GM23338 (cell line): ENCODE measurements at regions not wholly inside any gene's neighbourhood (a gene's known extent, or its start where the extent isn't known, plus 50 kb on each side); places are given as distances from the start of the nearest gene placed in this dataset.

Source experiments
- ATAC-seq: fragments of 200-7000 bp; cut with Tn5 transposase; 3 replicates; pipeline ENCODE4 v1.9.1; 2020
- DNase-seq: peaks from one replicate; pipeline ENCODE4 v3.0.0-alpha.2; 2015; ENCODE audit warnings: low spot score
- H2AFZ ChIP-seq: fragments of 200-600 bp; sonication (generic); 2 replicates; pipeline ENCODE4 v1.8.0; 2016; ENCODE audit warnings: antibody characterized with exemption, mild to moderate bottlenecking, moderate library complexity
- H3F3A ChIP-seq: fragments of 200-600 bp; sonication (generic); replicated peaks from 2 replicates; pipeline ENCODE4 v1.8.0; 2017; ENCODE audit warnings: antibody characterized with exemption, mixed run types, low read depth
- H3K27ac ChIP-seq: fragments of 200-600 bp; sonication (generic); 2 replicates; pipeline ENCODE4 v1.6.1; 2016; ENCODE audit warnings: low read depth
- H3K27me3 ChIP-seq: fragments of 200-600 bp; sonication (generic); 2 replicates; pipeline ENCODE4 v1.8.0; 2016; ENCODE audit warnings: mild to moderate bottlenecking, mixed run types, moderate library complexity; ENCODE audit not compliant: insufficient read depth
- H3K36me3 ChIP-seq: fragments of 200-600 bp; sonication (generic); 2 replicates; pipeline ENCODE4 v1.8.0; 2016; ENCODE audit warnings: mild to moderate bottlenecking; ENCODE audit not compliant: insufficient read depth
- H3K4me1 ChIP-seq: fragments of 200-600 bp; sonication (generic); 2 replicates; pipeline ENCODE4 v1.8.0; 2016; ENCODE audit warnings: mild to moderate bottlenecking, moderate library complexity; ENCODE audit not compliant: insufficient read depth
- H3K4me2 ChIP-seq: fragments of 200-600 bp; sonication (generic); 2 replicates; pipeline ENCODE4 v1.7.1; 2017; ENCODE audit warnings: mixed run types
- H3K4me3 ChIP-seq: fragments of 200-600 bp; sonication (generic); 2 replicates; pipeline ENCODE4 v1.6.1; 2016; ENCODE audit warnings: mixed run types
- H3K79me2 ChIP-seq: fragments of 200-600 bp; sonication (generic); replicated peaks from 2 replicates; pipeline ENCODE4 v1.8.0; 2017; ENCODE audit warnings: mild to moderate bottlenecking; ENCODE audit not compliant: insufficient read depth
- H3K9me2 ChIP-seq: fragments of 200-600 bp; sonication (generic); 2 replicates; pipeline ENCODE4 v1.8.0; 2017; ENCODE audit not compliant: insufficient read depth
- H4K20me1 ChIP-seq: fragments of 200-600 bp; sonication (generic); replicated peaks from 2 replicates; pipeline ENCODE4 v1.8.0; 2017; ENCODE audit warnings: mild to moderate bottlenecking; ENCODE audit not compliant: insufficient read depth
- H3K27ac Mint-ChIP-seq: 2 replicates; pipeline ENCODE4 v1.8.0; 2020; ENCODE audit warnings: inconsistent platforms, mild to moderate bottlenecking, moderate library complexity, mixed read lengths
- H3K27me3 Mint-ChIP-seq: 3 replicates; pipeline ENCODE4 v1.8.0; 2022; ENCODE audit warnings: low read depth, mild to moderate bottlenecking, moderate library complexity, mixed read lengths, inconsistent platforms; ENCODE audit not compliant: insufficient read depth, poor library complexity
- H3K36me3 Mint-ChIP-seq: 3 replicates; pipeline ENCODE4 v1.8.0; 2021; ENCODE audit warnings: low read depth, mild to moderate bottlenecking, inconsistent platforms, moderate library complexity, mixed read lengths
- H3K4me1 Mint-ChIP-seq: 3 replicates; pipeline ENCODE4 v1.8.0; 2020; ENCODE audit warnings: mild to moderate bottlenecking, inconsistent platforms, mixed read lengths
- H3K4me3 Mint-ChIP-seq: 3 replicates; pipeline ENCODE4 v1.8.0; 2021; ENCODE audit warnings: moderate library complexity, mild to moderate bottlenecking, inconsistent platforms, mixed read lengths
- H3K9me3 Mint-ChIP-seq: 3 replicates; pipeline ENCODE4 v1.8.0; 2020; ENCODE audit warnings: moderate library complexity, mild to moderate bottlenecking, inconsistent platforms, mixed read lengths
- CREB1 ChIP-seq: fragments of 250-450 bp; sonication (Bioruptor Pico); IDR thresholded peaks from 2 replicates; pipeline ENCODE4 v1.5.0; 2020; ENCODE audit warnings: low read depth, mild to moderate bottlenecking, moderate library complexity
- EZH2 ChIP-seq: fragments of 200-600 bp; sonication (generic); IDR thresholded peaks from one replicate; pipeline ENCODE4 v1.8.0; 2017; ENCODE audit warnings: antibody characterized with exemption, mild to moderate bottlenecking, low read depth; ENCODE audit not compliant: unreplicated experiment
- EZH2phosphoT487 ChIP-seq: fragments of 200-600 bp; sonication (generic); IDR thresholded peaks from one replicate; pipeline ENCODE4 v1.8.1; 2018; ENCODE audit warnings: antibody characterized with exemption; ENCODE audit not compliant: unreplicated experiment
- NANOG ChIP-seq: IDR thresholded peaks from 2 replicates; pipeline ENCODE4 v1.6.1; 2016; ENCODE audit warnings: antibody characterized with exemption, borderline replicate concordance
- POLR2AphosphoS5 ChIP-seq: IDR thresholded peaks from 2 replicates; pipeline ENCODE4 v1.6.1; 2016; ENCODE audit warnings: antibody characterized with exemption, low read depth
- STAT1 ChIP-seq: IDR thresholded peaks from one replicate; pipeline ENCODE4 v1.6.1; 2016; ENCODE audit warnings: antibody characterized with exemption; ENCODE audit not compliant: unreplicated experiment
- ZNF114 ChIP-seq: fragments of 250-450 bp; sonication (Bioruptor Pico); IDR thresholded peaks from 2 replicates; pipeline ENCODE4 v1.5.0; 2020; ENCODE audit warnings: mild to moderate bottlenecking, moderate library complexity
- ZNF331 ChIP-seq: fragments of 250-450 bp; sonication (Bioruptor Pico); IDR thresholded peaks from 2 replicates; pipeline ENCODE4 v1.5.0; 2020; ENCODE audit warnings: low read depth, mild to moderate bottlenecking, moderate library complexity
- ZNF462 ChIP-seq: fragments of 250-450 bp; sonication (Bioruptor Pico); IDR thresholded peaks from 2 replicates; pipeline ENCODE4 v1.5.0; 2020; ENCODE audit warnings: mild to moderate bottlenecking, moderate library complexity
- TF ChIP-seq, protein P1 (sequence below): IDR thresholded peaks from one replicate; pipeline ENCODE4 v1.6.1; 2018; ENCODE audit warnings: antibody characterized with exemption; ENCODE audit not compliant: unreplicated experiment
- TF ChIP-seq, protein P2 (sequence below), 2 experiments: fragments of 200-600 bp in 1 of 2; sonication (generic) in 1 of 2; conservative IDR thresholded peaks; 2 replicates each; pipeline versions ENCODE4 v1.5.1 to v1.6.1; 2016 to 2017; ENCODE audit warnings: antibody characterized with exemption in 2 of 2, low read depth in 2 of 2, mild to moderate bottlenecking in 2 of 2, moderate library complexity in 1 of 2
- TF ChIP-seq, protein P3 (sequence below): IDR thresholded peaks from 2 replicates; pipeline ENCODE4 v1.6.1; 2016; ENCODE audit warnings: antibody characterized with exemption

GRCh38 chr18:51617167-51617566, 419.7 kb upstream of the MEX3C start:
- H3K27me3 Mint-ChIP-seq = peaks cover 3% of the 10 kb centered on the region
- no peaks in the 10 kb centered on the region for H3F3A ChIP-seq
- no peaks in the 10 kb centered on the region for H3K36me3 Mint-ChIP-seq
- H3K79me2 ChIP-seq = no peaks in the 10 kb centered on the region
- no peaks in the 10 kb centered on the region for H3K9me2 ChIP-seq
- no peaks in the 10 kb centered on the region for H4K20me1 ChIP-seq
- no peak overlapping the region for H2AFZ ChIP-seq
- no peak overlapping the region for H3K27ac ChIP-seq
- peaks cover 15% of the 10 kb centered on the region for H3K4me1 Mint-ChIP-seq
- TF ChIP-seq EZH2phosphoT487 (no peak), POLR2AphosphoS5 (no peak), ZNF114 (no peak), CREB1 (CRISPR knock-in tag) (no peak), ZNF462 (CRISPR knock-in tag) (no peak), EZH2 (no peak), STAT1 (no peak), NANOG (no peak), ZNF331 (CRISPR knock-in tag) (no peak)
- TF ChIP-seq, protein P1, sequence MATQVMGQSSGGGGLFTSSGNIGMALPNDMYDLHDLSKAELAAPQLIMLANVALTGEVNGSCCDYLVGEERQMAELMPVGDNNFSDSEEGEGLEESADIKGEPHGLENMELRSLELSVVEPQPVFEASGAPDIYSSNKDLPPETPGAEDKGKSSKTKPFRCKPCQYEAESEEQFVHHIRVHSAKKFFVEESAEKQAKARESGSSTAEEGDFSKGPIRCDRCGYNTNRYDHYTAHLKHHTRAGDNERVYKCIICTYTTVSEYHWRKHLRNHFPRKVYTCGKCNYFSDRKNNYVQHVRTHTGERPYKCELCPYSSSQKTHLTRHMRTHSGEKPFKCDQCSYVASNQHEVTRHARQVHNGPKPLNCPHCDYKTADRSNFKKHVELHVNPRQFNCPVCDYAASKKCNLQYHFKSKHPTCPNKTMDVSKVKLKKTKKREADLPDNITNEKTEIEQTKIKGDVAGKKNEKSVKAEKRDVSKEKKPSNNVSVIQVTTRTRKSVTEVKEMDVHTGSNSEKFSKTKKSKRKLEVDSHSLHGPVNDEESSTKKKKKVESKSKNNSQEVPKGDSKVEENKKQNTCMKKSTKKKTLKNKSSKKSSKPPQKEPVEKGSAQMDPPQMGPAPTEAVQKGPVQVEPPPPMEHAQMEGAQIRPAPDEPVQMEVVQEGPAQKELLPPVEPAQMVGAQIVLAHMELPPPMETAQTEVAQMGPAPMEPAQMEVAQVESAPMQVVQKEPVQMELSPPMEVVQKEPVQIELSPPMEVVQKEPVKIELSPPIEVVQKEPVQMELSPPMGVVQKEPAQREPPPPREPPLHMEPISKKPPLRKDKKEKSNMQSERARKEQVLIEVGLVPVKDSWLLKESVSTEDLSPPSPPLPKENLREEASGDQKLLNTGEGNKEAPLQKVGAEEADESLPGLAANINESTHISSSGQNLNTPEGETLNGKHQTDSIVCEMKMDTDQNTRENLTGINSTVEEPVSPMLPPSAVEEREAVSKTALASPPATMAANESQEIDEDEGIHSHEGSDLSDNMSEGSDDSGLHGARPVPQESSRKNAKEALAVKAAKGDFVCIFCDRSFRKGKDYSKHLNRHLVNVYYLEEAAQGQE = no peak
- TF ChIP-seq, protein P2, sequence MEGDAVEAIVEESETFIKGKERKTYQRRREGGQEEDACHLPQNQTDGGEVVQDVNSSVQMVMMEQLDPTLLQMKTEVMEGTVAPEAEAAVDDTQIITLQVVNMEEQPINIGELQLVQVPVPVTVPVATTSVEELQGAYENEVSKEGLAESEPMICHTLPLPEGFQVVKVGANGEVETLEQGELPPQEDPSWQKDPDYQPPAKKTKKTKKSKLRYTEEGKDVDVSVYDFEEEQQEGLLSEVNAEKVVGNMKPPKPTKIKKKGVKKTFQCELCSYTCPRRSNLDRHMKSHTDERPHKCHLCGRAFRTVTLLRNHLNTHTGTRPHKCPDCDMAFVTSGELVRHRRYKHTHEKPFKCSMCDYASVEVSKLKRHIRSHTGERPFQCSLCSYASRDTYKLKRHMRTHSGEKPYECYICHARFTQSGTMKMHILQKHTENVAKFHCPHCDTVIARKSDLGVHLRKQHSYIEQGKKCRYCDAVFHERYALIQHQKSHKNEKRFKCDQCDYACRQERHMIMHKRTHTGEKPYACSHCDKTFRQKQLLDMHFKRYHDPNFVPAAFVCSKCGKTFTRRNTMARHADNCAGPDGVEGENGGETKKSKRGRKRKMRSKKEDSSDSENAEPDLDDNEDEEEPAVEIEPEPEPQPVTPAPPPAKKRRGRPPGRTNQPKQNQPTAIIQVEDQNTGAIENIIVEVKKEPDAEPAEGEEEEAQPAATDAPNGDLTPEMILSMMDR (conservative IDR thresholded peaks at IDR 0.05; ENCODE audit: low read depth in 2 of 2) = no peak
- TF ChIP-seq, protein P3, sequence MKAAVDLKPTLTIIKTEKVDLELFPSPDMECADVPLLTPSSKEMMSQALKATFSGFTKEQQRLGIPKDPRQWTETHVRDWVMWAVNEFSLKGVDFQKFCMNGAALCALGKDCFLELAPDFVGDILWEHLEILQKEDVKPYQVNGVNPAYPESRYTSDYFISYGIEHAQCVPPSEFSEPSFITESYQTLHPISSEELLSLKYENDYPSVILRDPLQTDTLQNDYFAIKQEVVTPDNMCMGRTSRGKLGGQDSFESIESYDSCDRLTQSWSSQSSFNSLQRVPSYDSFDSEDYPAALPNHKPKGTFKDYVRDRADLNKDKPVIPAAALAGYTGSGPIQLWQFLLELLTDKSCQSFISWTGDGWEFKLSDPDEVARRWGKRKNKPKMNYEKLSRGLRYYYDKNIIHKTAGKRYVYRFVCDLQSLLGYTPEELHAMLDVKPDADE = no peak
- no peak overlapping the region for H3K4me2 ChIP-seq
- no peak overlapping the region for H3K4me3 ChIP-seq
- H3K9me3 Mint-ChIP-seq = no peaks in the 10 kb centered on the region; the same call in 1 of the 3 replicates
- ATAC-seq (no peak), DNase-seq (no peak)
- H3K27ac Mint-ChIP-seq = no peak overlapping the region
- no peaks in the 10 kb centered on the region for H3K27me3 ChIP-seq
- H3K36me3 ChIP-seq = no peaks in the 10 kb centered on the region
- no peak overlapping the region for H3K4me3 Mint-ChIP-seq
- peaks cover 10% of the 10 kb centered on the region for H3K4me1 ChIP-seq
